HepG2 (cell line): ENCODE measurements at regions not wholly inside any gene's neighbourhood (a gene's known extent, or its start where the extent isn't known, plus 50 kb on each side); places are given as distances from the start of the nearest gene placed in this dataset.

Source experiments
- CBFB ChIP-seq: sonication (generic); formaldehyde crosslinking; IDR thresholded peaks from 2 replicates; pipeline ENCODE4 v1.4.0; 2020; ENCODE audit warnings: missing genetic modification reagents
- CENPT ChIP-seq: sonication (generic); formaldehyde crosslinking; IDR thresholded peaks from 2 replicates; pipeline ENCODE4 v1.8.0; 2022; ENCODE audit warnings: low read depth, mild to moderate bottlenecking, moderate library complexity, missing genetic modification reagents
- EP300 ChIP-seq, 3 experiments: sonication (generic) in 1 of 3; formaldehyde crosslinking in 1 of 3; IDR thresholded peaks; 2 replicates each; pipeline versions ENCODE4 v1.5.1 to v1.6.1; 2011 to 2020; ENCODE audit warnings: low read depth in 2 of 3, low read length in 2 of 3, borderline replicate concordance in 1 of 3, improper control_type of control experiment in 1 of 3, mild to moderate bottlenecking in 1 of 3, missing genetic modification reagents in 1 of 3, moderate library complexity in 1 of 3
- HDAC2 ChIP-seq: sonication (generic); formaldehyde crosslinking; IDR thresholded peaks from 2 replicates; pipeline ENCODE4 v1.4.0; 2020; ENCODE audit warnings: missing genetic modification reagents
- MZF1 ChIP-seq: sonication (generic); formaldehyde crosslinking; IDR thresholded peaks from 2 replicates; pipeline ENCODE4 v1.8.1; 2023; ENCODE audit warnings: mild to moderate bottlenecking, missing genetic modification reagents, borderline replicate concordance
- NFKB2 ChIP-seq: sonication (generic); formaldehyde crosslinking; IDR thresholded peaks from 2 replicates; pipeline ENCODE4 v1.4.0; 2020; ENCODE audit warnings: missing genetic modification reagents, borderline replicate concordance
- NONO ChIP-seq, 2 experiments: fragments of 450-650 bp in 1 of 2; sonication (generic) in 1 of 2; formaldehyde crosslinking in 1 of 2; IDR thresholded peaks in 1 of 2; conservative IDR thresholded peaks in 1 of 2; 2 replicates each; pipeline versions ENCODE4 v1.6.1 to v1.8.0; 2017 to 2022; ENCODE audit warnings: mild to moderate bottlenecking in 1 of 2, missing genetic modification reagents in 1 of 2, moderate library complexity in 1 of 2
- NR2F1 ChIP-seq, 2 experiments: fragments of 450-650 bp in 1 of 2; formaldehyde crosslinking in 1 of 2; IDR thresholded peaks; 2 replicates each; pipeline versions ENCODE4 v1.5.0 to v1.6.1; 2016 to 2020; ENCODE audit warnings: mild to moderate bottlenecking in 1 of 2, missing compliant biosample characterization in 1 of 2, missing genetic modification reagents in 1 of 2, moderate library complexity in 1 of 2
- PAX8 ChIP-seq: sonication (generic); formaldehyde crosslinking; IDR thresholded peaks from 2 replicates; pipeline ENCODE4 v1.8.0; 2022; ENCODE audit warnings: mild to moderate bottlenecking, missing genetic modification reagents, borderline replicate concordance
- PCBP2 ChIP-seq: fragments of 200-400 bp; formaldehyde crosslinking; optimal IDR thresholded peaks from 2 replicates; pipeline ENCODE3; 2018; ENCODE audit warnings: low read length, low read depth; ENCODE audit not compliant: poor library complexity, severe bottlenecking
- SIX1 ChIP-seq: sonication (generic); formaldehyde crosslinking; IDR thresholded peaks from 2 replicates; pipeline ENCODE4 v1.4.0; 2020; ENCODE audit warnings: missing genetic modification reagents, borderline replicate concordance
- SIX4 ChIP-seq: sonication (generic); formaldehyde crosslinking; IDR thresholded peaks from 2 replicates; pipeline ENCODE4 v1.4.0; 2020; ENCODE audit warnings: missing genetic modification reagents
- SMYD3 ChIP-seq: sonication (generic); formaldehyde crosslinking; IDR thresholded peaks from 2 replicates; pipeline ENCODE4 v1.8.1; 2023; ENCODE audit warnings: mild to moderate bottlenecking, missing genetic modification reagents
- TBL1XR1 ChIP-seq: fragments of 150-350 bp; IDR thresholded peaks from 2 replicates; pipeline ENCODE4 v1.6.1; 2014; ENCODE audit warnings: borderline replicate concordance, low read length; ENCODE audit not compliant: partially characterized antibody
- TOPORS ChIP-seq: sonication (generic); formaldehyde crosslinking; IDR thresholded peaks from 2 replicates; pipeline ENCODE4 v1.8.0; 2023; ENCODE audit warnings: mild to moderate bottlenecking, missing genetic modification reagents
- U2AF2 ChIP-seq: fragments of 200-400 bp; formaldehyde crosslinking; IDR thresholded peaks from 2 replicates; pipeline ENCODE4 v1.6.1; 2017; ENCODE audit warnings: low read depth, mild to moderate bottlenecking, low read length
- YY1 ChIP-seq: IDR thresholded peaks from 2 replicates; pipeline ENCODE4 v1.6.1; 2011; ENCODE audit warnings: low read length, low read depth, moderate library complexity, mild to moderate bottlenecking; ENCODE audit not compliant: insufficient read depth, insufficient replicate concordance
- ZMYM2 ChIP-seq: sonication (generic); formaldehyde crosslinking; IDR thresholded peaks from 2 replicates; pipeline ENCODE4 v1.8.0; 2022; ENCODE audit warnings: mild to moderate bottlenecking, missing genetic modification reagents
- ZNF432 ChIP-seq: sonication (generic); formaldehyde crosslinking; IDR thresholded peaks from 2 replicates; pipeline ENCODE4 v1.5.0; 2020; ENCODE audit warnings: missing genetic modification reagents, mild to moderate bottlenecking, borderline replicate concordance
- ZNF496 ChIP-seq: sonication (generic); formaldehyde crosslinking; IDR thresholded peaks from 2 replicates; pipeline ENCODE4 v1.8.1; 2023; ENCODE audit warnings: mild to moderate bottlenecking, moderate library complexity, missing genetic modification reagents; ENCODE audit not compliant: insufficient replicate concordance
- ZNF556 ChIP-seq: sonication (generic); formaldehyde crosslinking; IDR thresholded peaks from 2 replicates; pipeline ENCODE4 v1.4.0; 2020; ENCODE audit warnings: mild to moderate bottlenecking, missing genetic modification reagents, borderline replicate concordance
- ZNF749 ChIP-seq: sonication (generic); formaldehyde crosslinking; IDR thresholded peaks from 2 replicates; pipeline ENCODE4 v1.8.0; 2022; ENCODE audit warnings: mild to moderate bottlenecking, missing genetic modification reagents, moderate library complexity, borderline replicate concordance
- ZNF784 ChIP-seq: sonication (generic); formaldehyde crosslinking; IDR thresholded peaks from 2 replicates; pipeline ENCODE4 v1.5.1; 2020; ENCODE audit warnings: missing genetic modification reagents, mild to moderate bottlenecking, borderline replicate concordance
- ZNF878 ChIP-seq: sonication (generic); formaldehyde crosslinking; IDR thresholded peaks from 2 replicates; pipeline ENCODE4 v1.8.1; 2023; ENCODE audit warnings: mild to moderate bottlenecking, missing genetic modification reagents, moderate library complexity
- ZNF879 ChIP-seq: sonication (generic); formaldehyde crosslinking; IDR thresholded peaks from 2 replicates; pipeline ENCODE4 v1.8.1; 2023; ENCODE audit warnings: missing genetic modification reagents
- ZSCAN9 ChIP-seq: IDR thresholded peaks from 2 replicates; pipeline ENCODE4 v1.6.1; 2016; ENCODE audit warnings: borderline replicate concordance

DNA sequence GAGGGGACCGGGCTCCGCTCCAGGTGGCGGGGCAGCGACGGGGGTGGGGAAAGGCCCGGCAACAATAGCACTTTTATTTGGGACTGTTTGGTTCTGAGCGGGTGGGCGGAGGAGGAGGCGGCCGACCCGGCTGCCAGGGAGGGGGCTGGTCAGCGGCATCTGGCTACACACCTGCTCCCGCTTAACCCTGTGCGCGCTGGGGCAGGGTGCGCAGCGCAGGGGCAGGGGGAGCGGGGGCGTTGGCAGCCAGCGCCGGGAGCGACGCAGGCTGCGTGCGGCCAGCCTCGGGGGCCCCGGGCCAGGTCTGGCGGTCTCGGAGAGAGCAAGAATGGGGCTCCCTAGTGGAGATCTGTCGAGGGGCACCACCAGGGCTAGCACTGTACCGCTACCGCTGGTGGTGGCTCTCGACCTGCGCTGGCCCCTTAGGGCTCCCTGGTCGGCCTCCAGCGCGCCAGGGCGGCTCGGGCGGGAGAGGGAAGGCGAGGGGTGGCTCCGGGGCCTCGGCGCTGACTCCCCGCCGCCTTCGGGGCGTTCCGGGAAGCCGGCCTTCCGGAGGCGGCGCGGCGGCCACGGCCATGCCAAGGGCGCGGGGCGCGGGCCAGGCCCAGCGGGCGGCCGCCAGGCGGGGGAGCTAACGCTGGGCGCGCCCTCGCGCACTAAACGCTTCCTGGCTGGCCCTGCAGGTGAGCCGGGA, 92.4 kb downstream of the NCR2 start (continued):
- TF ChIP-seq EP300 (IDR thresholded peaks at IDR 0.05; ENCODE audit: low read depth in 2 of 2, low read length in 2 of 2) (peak in 1 of 2 experiments; percentile 79; a peak in 1 of 4 replicates), EP300 (CRISPR knock-in tag; IDR thresholded peaks at IDR 0.05; ENCODE audit: borderline replicate concordance) (0 out of 2 replicates have a peak, but pooled peaks have one; percentile 55), NFKB2 (CRISPR knock-in tag) (0 out of 2 replicates have a peak, but pooled peaks have one; percentile 25), ZNF878 (no peak), NONO (IDR thresholded peaks at IDR 0.05) (no peak), NONO (CRISPR knock-in tag; conservative IDR thresholded peaks at IDR 0.05) (0 out of 2 replicates have a peak, but pooled peaks have one; percentile 47), TOPORS (CRISPR knock-in tag) (no peak), ZNF879 (CRISPR knock-in tag) (no peak), CBFB (CRISPR knock-in tag) (no peak), PAX8 (no peak), ZSCAN9 (CRISPR knock-in tag) (0 out of 2 replicates have a peak, but pooled peaks have one; percentile 40), YY1 (peak; percentile 50), MZF1 (no peak), CENPT (peak; percentile 57; the same call in 1 of the 2 replicates), SIX1 (no peak), ZNF432 (CRISPR knock-in tag) (no peak), SIX4 (no peak), U2AF2 (no peak), SMYD3 (CRISPR knock-in tag) (no peak), ZNF784 (CRISPR knock-in tag) (0 out of 2 replicates have a peak, but pooled peaks have one; percentile 33), ZNF749 (CRISPR knock-in tag) (no peak; the same call in 1 of the 2 replicates), HDAC2 (0 out of 2 replicates have a peak, but pooled peaks have one; percentile 33), TBL1XR1 (no peak), ZNF556 (CRISPR knock-in tag) (peak; percentile 34; the same call in 1 of the 2 replicates), NR2F1 (CRISPR knock-in tag; IDR thresholded peaks at IDR 0.05) (no peak), ZMYM2 (no peak), PCBP2 (no peak), ZNF496 (CRISPR knock-in tag) (no peak)
